Endodermal cell (in vitro differentiated cells): ENCODE measurements at regions not wholly inside any gene's neighbourhood (a gene's known extent, or its start where the extent isn't known, plus 50 kb on each side); places are given as distances from the start of the nearest gene placed in this dataset.
"Not testable (repeated sequence)": the region's sequence is repeated elsewhere in the genome, so short reads cannot be mapped to it uniquely, and the experiment has no call there.

Experiments
- DNase-seq: peaks from one replicate; pipeline ENCODE4 v3.0.0-alpha.2; 2017
- H3K27ac ChIP-seq: 2 replicates; pipeline ENCODE4 v1.5.1; 2013; ENCODE audit warnings: mild to moderate bottlenecking, low read depth, low read length, moderate library complexity
- H3K27me3 ChIP-seq: 2 replicates; pipeline ENCODE4 v1.6.1; 2013; ENCODE audit warnings: mild to moderate bottlenecking, low read length, moderate library complexity; ENCODE audit not compliant: insufficient read depth, control insufficient read depth, poor library complexity, severe bottlenecking
- H3K36me3 ChIP-seq: 2 replicates; pipeline ENCODE4 v1.7.0; 2013; ENCODE audit warnings: mild to moderate bottlenecking, low read length, moderate library complexity; ENCODE audit not compliant: control insufficient read depth, insufficient read depth
- H3K4me1 ChIP-seq: one replicate; pipeline ENCODE4 v1.7.0; 2013; ENCODE audit warnings: low read length; ENCODE audit not compliant: control insufficient read depth, insufficient read depth
- H3K4me3 ChIP-seq: 2 replicates; pipeline ENCODE4 v1.5.1; 2013; ENCODE audit warnings: mild to moderate bottlenecking, low read length, moderate library complexity
- H3K9ac ChIP-seq: 2 replicates; pipeline ENCODE4 v1.6.1; 2013; ENCODE audit warnings: mild to moderate bottlenecking, low read length, moderate library complexity; ENCODE audit not compliant: poor library complexity, severe bottlenecking; ENCODE audit errors: extremely low read depth
- H3K9me3 ChIP-seq: 2 replicates; pipeline ENCODE4 v1.6.1; 2013; ENCODE audit warnings: mild to moderate bottlenecking, low read length, moderate library complexity; ENCODE audit not compliant: control insufficient read depth
- H3K27ac Mint-ChIP-seq: 2 replicates; pipeline ENCODE4 v1.8.0; 2020; ENCODE audit warnings: mixed read lengths
- H3K27me3 Mint-ChIP-seq: 2 replicates; pipeline ENCODE4 v1.8.0; 2021; ENCODE audit warnings: mild to moderate bottlenecking, mixed read lengths; ENCODE audit not compliant: insufficient read depth
- H3K36me3 Mint-ChIP-seq: 2 replicates; pipeline ENCODE4 v1.8.0; 2020; ENCODE audit warnings: low read depth, mixed read lengths
- H3K4me1 Mint-ChIP-seq: 2 replicates; pipeline ENCODE4 v1.8.0; 2020; ENCODE audit warnings: mixed read lengths
- H3K4me3 Mint-ChIP-seq: 2 replicates; pipeline ENCODE4 v1.8.0; 2020; ENCODE audit warnings: mild to moderate bottlenecking, moderate library complexity, mixed read lengths
- H3K9me3 Mint-ChIP-seq: 2 replicates; pipeline ENCODE4 v1.8.0; 2020; ENCODE audit warnings: mild to moderate bottlenecking, mixed read lengths
- WGBS, 2 experiments: methylation state at CpG; one replicate each; pipeline versions ENCODE4 v1.1.5 to v1.1.7; 2013; ENCODE audit warnings: missing lambda C conversion rate in 2 of 2, mixed read lengths in 1 of 2; ENCODE audit not compliant: insufficient coverage in 1 of 2, insufficient read length in 1 of 2; 5-methylcytosine and 5-hydroxymethylcytosine counted together
- TF ChIP-seq, protein P1 (sequence below): fragments of 200-600 bp; sonication (generic); conservative IDR thresholded peaks from 2 replicates; pipeline ENCODE4 v1.5.0; 2021; ENCODE audit warnings: antibody characterized with exemption, mild to moderate bottlenecking

DNA sequence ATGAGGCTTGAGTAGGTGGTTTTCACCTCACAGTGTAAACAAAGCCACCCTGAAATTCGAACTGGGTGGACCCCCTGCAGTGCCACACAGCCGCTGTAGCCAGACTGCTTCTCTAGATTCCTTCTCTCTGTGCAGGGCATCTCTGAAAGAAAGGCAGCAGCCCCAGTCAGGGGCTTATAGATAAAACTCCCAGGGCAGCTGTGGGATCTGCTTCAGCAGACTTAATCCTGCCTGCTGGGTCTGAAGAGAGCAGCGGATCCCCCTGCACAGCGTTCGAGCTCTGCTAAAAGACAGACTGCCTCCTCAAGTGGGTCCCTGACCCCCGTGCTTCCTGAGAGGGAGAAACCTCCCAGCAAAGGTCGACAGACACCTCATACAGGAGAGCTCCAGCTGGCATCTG lies 71.4 kb downstream of the CARTPT start:
- Histone ChIP-seq H3K4me3 (no peak overlapping the region), H3K9me3 (peaks cover 6% of the 10 kb centered on the region), H3K27me3 (no peaks in the 10 kb centered on the region), H3K4me1 (no peaks in the 10 kb centered on the region), H3K27ac (no peak overlapping the region), H3K36me3 (no peaks in the 10 kb centered on the region), H3K9ac (no peak overlapping the region)
- no peak overlapping the region for H3K4me3 Mint-ChIP-seq
- H3K4me1 Mint-ChIP-seq: peaks cover 14% of the 10 kb centered on the region
- no peaks in the 10 kb centered on the region for H3K36me3 Mint-ChIP-seq
- TF ChIP-seq, protein P1, sequence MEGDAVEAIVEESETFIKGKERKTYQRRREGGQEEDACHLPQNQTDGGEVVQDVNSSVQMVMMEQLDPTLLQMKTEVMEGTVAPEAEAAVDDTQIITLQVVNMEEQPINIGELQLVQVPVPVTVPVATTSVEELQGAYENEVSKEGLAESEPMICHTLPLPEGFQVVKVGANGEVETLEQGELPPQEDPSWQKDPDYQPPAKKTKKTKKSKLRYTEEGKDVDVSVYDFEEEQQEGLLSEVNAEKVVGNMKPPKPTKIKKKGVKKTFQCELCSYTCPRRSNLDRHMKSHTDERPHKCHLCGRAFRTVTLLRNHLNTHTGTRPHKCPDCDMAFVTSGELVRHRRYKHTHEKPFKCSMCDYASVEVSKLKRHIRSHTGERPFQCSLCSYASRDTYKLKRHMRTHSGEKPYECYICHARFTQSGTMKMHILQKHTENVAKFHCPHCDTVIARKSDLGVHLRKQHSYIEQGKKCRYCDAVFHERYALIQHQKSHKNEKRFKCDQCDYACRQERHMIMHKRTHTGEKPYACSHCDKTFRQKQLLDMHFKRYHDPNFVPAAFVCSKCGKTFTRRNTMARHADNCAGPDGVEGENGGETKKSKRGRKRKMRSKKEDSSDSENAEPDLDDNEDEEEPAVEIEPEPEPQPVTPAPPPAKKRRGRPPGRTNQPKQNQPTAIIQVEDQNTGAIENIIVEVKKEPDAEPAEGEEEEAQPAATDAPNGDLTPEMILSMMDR: no peak
- no peak for DNase-seq
- H3K27ac Mint-ChIP-seq: no peak overlapping the region
- 80 to 81% methylated on average over 6 to 7 of the region's 7 CpGs for WGBS, 2 experiments
- H3K9me3 Mint-ChIP-seq: peaks cover 42% of the 10 kb centered on the region
- H3K27me3 Mint-ChIP-seq: no peaks in the 10 kb centered on the region

DNA sequence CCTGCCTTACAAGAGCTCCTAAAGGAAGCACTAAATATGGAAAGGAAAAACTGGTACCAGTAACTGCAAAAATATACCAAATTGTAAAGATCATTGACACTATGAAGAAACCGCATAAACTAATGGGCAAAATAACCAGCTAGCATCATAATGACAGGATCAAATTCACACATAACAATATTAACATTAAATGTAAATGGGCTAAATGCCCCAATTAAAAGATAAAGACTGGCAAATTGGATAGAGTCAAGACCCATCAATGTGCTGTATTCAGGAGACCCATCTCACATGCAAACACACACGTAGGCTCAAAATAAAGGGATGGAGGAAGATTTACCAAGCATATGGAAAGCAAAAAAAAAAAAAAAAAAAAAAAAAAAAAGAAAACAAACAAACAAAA lies 73.0 kb downstream of the CARTPT start:
- not testable (repeated sequence) for DNase-seq, H3K4me3 ChIP-seq, H3K4me1 Mint-ChIP-seq, H3K27ac Mint-ChIP-seq, H3K9me3 ChIP-seq, H3K36me3 Mint-ChIP-seq, H3K9ac ChIP-seq, H3K27me3 Mint-ChIP-seq, H3K27ac ChIP-seq, H3K4me3 Mint-ChIP-seq, H3K4me1 ChIP-seq, H3K27me3 ChIP-seq, H3K36me3 ChIP-seq
- peaks cover 48% of the 10 kb centered on the region for H3K9me3 Mint-ChIP-seq
- WGBS, 2 experiments: 95% methylated on average over 2 of the region's 2 CpGs; no CpG with 5 or more reads in 1 of the 2 experiments

- H3K9me3 Mint-ChIP-seq: peaks cover 64% of the 10 kb centered on the region
- TF ChIP-seq, protein P1: no peak
- H3K27ac Mint-ChIP-seq: no peak overlapping the region
- H3K4me1 Mint-ChIP-seq: no peaks in the 10 kb centered on the region
- no peaks in the 10 kb centered on the region for H3K36me3 Mint-ChIP-seq
- no peak overlapping the region for H3K4me3 ChIP-seq
- H3K4me1 ChIP-seq: no peaks in the 10 kb centered on the region
- H3K27me3 ChIP-seq: no peaks in the 10 kb centered on the region
- no peak for DNase-seq
- 93 to 100% methylated on average over 14 to 37 of the region's 37 CpGs for WGBS, 2 experiments
- no peak overlapping the region for H3K27ac ChIP-seq
- no peaks in the 10 kb centered on the region for H3K36me3 ChIP-seq
- H3K27me3 Mint-ChIP-seq: no peaks in the 10 kb centered on the region
- no peak overlapping the region for H3K9ac ChIP-seq
- H3K9me3 ChIP-seq: peaks cover 6% of the 10 kb centered on the region
- H3K4me3 Mint-ChIP-seq: no peak overlapping the region
Measured at GRCh38 chr5:71794061-71794695, 75.1 kb downstream of the CARTPT start.

- no peak overlapping the region for H3K27ac ChIP-seq
Measured at GRCh38 chr5:71802673-71803072, 83.6 kb downstream of the CARTPT start.

More at GRCh38 chr5:71802673-71803072, 83.6 kb downstream of the CARTPT start:
- Histone ChIP-seq H3K36me3 (no peaks in the 10 kb centered on the region), H3K4me1 (peaks cover 3% of the 10 kb centered on the region), H3K9ac (no peak overlapping the region), H3K4me3 (no peak overlapping the region), H3K27me3 (no peaks in the 10 kb centered on the region), H3K9me3 (no peaks in the 10 kb centered on the region)
- Mint-ChIP-seq H3K27ac (no peak overlapping the region), H3K4me1 (peaks cover 12% of the 10 kb centered on the region), H3K9me3 (peaks cover 17% of the 10 kb centered on the region), H3K4me3 (no peak overlapping the region), H3K36me3 (no peaks in the 10 kb centered on the region), H3K27me3 (no peaks in the 10 kb centered on the region)
- TF ChIP-seq, protein P1: no peak
- no peak for DNase-seq
- WGBS, 2 experiments: 86 to 93% methylated on average over 4 of the region's 4 CpGs
